Ascending aorta (tissue), 2 donors: ENCODE measurements at regions not wholly inside any gene's neighbourhood (a gene's known extent, or its start where the extent isn't known, plus 50 kb on each side); places are given as distances from the start of the nearest gene placed in this dataset.

Source experiments
- DNase-seq, 2 donors: peaks; one replicate each; pipeline ENCODE4 v3.0.0-alpha.2; 2019; ENCODE audit warnings: low spot score in 2 of 2
- H3K27ac ChIP-seq, 2 donors: fragments of 200-600 bp; sonication (generic); one replicate each; pipeline ENCODE4 v1.5.1; 2016 to 2017; ENCODE audit warnings: mild to moderate bottlenecking in 1 of 2
- H3K27me3 ChIP-seq: fragments of 200-600 bp; sonication (generic); one replicate; pipeline ENCODE4 v1.5.1; 2017
- H3K36me3 ChIP-seq, 2 donors: fragments of 200-600 bp; sonication (generic); one replicate each; pipeline ENCODE4 v1.5.1; 2016
- H3K4me1 ChIP-seq, 2 donors: fragments of 200-600 bp; sonication (generic); one replicate each; pipeline ENCODE4 v1.5.1; 2016 to 2017; ENCODE audit warnings: mild to moderate bottlenecking in 1 of 2
- H3K4me3 ChIP-seq, 2 donors: fragments of 200-600 bp; sonication (generic); one replicate each; pipeline ENCODE4 v1.5.1; 2016 to 2017; ENCODE audit warnings: mild to moderate bottlenecking in 1 of 2
- H3K9me3 ChIP-seq, 2 donors: fragments of 200-600 bp; sonication (generic); one replicate each; pipeline ENCODE4 v1.5.1; 2016
- CTCF ChIP-seq, 3 experiments: fragments of 200-600 bp in 2 of 3; fragments of 450-650 bp in 1 of 3; sonication (generic) in 2 of 3; IDR thresholded peaks; one replicate each; pipeline ENCODE4 v1.5.1; 2016 to 2019; ENCODE audit warnings: antibody characterized with exemption in 3 of 3, mild to moderate bottlenecking in 1 of 3, moderate library complexity in 1 of 3
- intact Hi-C: fragments of 100-400 bp; cut with DNase I; formaldehyde crosslinking; loops from one replicate; pipeline ENCODE4 v1.15.1; 2023

- intact Hi-C loops, result no loop called here
- Histone ChIP-seq H3K27me3 (no peaks in the 10 kb centered on the region), H3K27ac (no peak overlapping the region), H3K4me3 (no peak overlapping the region), H3K36me3 (no peaks in the 10 kb centered on the region), H3K4me1 (no peaks in the 10 kb centered on the region), H3K9me3 (no peaks in the 10 kb centered on the region)
- no peak for TF ChIP-seq CTCF (IDR thresholded peaks at IDR 0.05)
- no peak for DNase-seq
Measured at GRCh38 chr4:138945401-138945800, 70.2 kb upstream of the NOCT start.

- H3K27me3 ChIP-seq, result no peaks in the 10 kb centered on the region
- no peaks in the 10 kb centered on the region for H3K36me3 ChIP-seq
- H3K4me1 ChIP-seq, result no peaks in the 10 kb centered on the region
- H3K9me3 ChIP-seq, result no peaks in the 10 kb centered on the region
- no peak overlapping the region for H3K4me3 ChIP-seq
- no peak for DNase-seq
- TF ChIP-seq CTCF (IDR thresholded peaks at IDR 0.05), result no peak
- no peak overlapping the region for H3K27ac ChIP-seq
- intact Hi-C loops, result no loop called here
Measured at GRCh38 chr4:138943893-138944292, 71.7 kb upstream of the NOCT start.

- H3K9me3 ChIP-seq, result no peaks in the 10 kb centered on the region
- H3K4me1 ChIP-seq, result peaks cover 0 to 3% of the 10 kb centered on the region in 2 donors
- no peaks in the 10 kb centered on the region for H3K36me3 ChIP-seq
- no peak for DNase-seq
- no peaks in the 10 kb centered on the region for H3K27me3 ChIP-seq
- intact Hi-C loops, result no loop called here
- H3K4me3 ChIP-seq, result no peak overlapping the region
- TF ChIP-seq CTCF (IDR thresholded peaks at IDR 0.05), result no peak
- H3K27ac ChIP-seq, result no peak overlapping the region
Measured at GRCh38 chr4:138941037-138941436, 74.5 kb upstream of the NOCT start.

DNA sequence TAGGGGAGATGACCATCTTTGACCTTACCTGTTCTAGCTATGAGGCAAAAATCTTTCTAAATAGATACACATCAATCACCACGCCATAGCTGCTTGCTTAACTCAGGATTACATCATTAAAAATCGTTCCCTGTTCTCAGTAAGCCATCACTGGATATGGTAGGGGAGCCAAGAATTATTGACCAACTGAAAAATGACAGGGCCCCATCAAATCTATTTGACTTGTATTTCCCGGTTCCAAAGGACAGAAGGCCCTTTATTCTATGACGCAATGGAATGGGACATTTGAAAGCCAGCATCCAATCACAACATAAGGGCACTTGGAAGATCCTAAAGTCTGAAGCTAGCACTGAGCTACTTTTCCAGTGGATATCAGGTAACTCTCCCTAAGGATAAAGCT, 75.6 kb upstream of the NOCT start:
- no peaks in the 10 kb centered on the region for H3K36me3 ChIP-seq
- H3K27me3 ChIP-seq, result no peaks in the 10 kb centered on the region
- H3K4me1 ChIP-seq, result peaks cover 0 to 3% of the 10 kb centered on the region in 2 donors
- H3K27ac ChIP-seq, result no peak overlapping the region
- no peaks in the 10 kb centered on the region for H3K9me3 ChIP-seq
- H3K4me3 ChIP-seq, result no peak overlapping the region
- no peak for TF ChIP-seq CTCF (IDR thresholded peaks at IDR 0.05)
- intact Hi-C loops, result loop anchor here (2.0 kb wide), 1 partner anchor 259 kb away; no protein-coding TSS in a partner anchor
- DNase-seq, result no peak

- no peak for DNase-seq
- Histone ChIP-seq H3K4me1 (peaks cover 0 to 3% of the 10 kb centered on the region in 2 donors), H3K27me3 (no peaks in the 10 kb centered on the region), H3K27ac (no peak overlapping the region), H3K4me3 (no peak overlapping the region), H3K9me3 (no peaks in the 10 kb centered on the region), H3K36me3 (no peaks in the 10 kb centered on the region)
- intact Hi-C loops, result loop anchor here (2.0 kb wide), 1 partner anchor 258 kb away; no protein-coding TSS in a partner anchor
- TF ChIP-seq CTCF (IDR thresholded peaks at IDR 0.05), result peak; percentile 14 to 55 (median 25)
Measured at GRCh38 chr4:138938366-138938690, 77.3 kb upstream of the NOCT start.

DNA sequence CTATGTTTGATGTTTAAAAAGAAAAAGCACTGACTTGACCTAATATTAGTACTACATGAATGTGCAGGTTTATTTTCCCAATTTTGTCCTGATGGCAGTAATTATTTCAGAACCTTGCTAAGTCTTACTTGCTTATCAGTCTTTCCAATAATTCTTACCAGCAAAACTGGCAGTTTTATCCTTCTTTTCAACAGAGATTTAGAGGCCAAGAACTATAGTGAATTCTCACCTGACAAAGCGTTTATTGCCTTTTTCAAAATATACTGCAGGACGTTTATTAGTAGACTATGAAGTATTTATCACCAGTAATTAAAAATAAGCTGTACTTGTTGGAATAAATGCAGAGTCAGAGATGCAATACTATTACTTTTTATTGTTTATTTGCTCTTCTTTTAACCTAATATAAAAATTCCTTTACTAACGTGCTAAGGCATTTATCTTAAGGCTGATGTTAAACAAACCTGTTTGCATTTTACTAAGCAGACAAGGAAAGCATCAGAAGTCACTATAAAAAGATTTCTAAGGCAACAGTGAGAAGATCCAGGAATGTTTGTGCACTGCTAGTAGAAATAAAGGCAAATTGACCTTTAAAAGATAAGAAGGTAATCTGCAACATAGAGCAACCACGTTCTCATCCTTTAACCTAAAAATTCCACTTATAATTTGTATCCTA, 80.3 kb upstream of the NOCT start:
- intact Hi-C loops, result no loop called here
- Histone ChIP-seq H3K4me3 (no peak overlapping the region), H3K9me3 (no peaks in the 10 kb centered on the region), H3K36me3 (no peaks in the 10 kb centered on the region), H3K27ac (no peak overlapping the region), H3K27me3 (no peaks in the 10 kb centered on the region), H3K4me1 (peaks cover 0 to 3% of the 10 kb centered on the region in 2 donors)
- TF ChIP-seq CTCF (IDR thresholded peaks at IDR 0.05), result no peak
- no peak for DNase-seq
